Adrenal gland (tissue), 9 donors: ENCODE measurements at regions not wholly inside any gene's neighbourhood (a gene's known extent, or its start where the extent isn't known, plus 50 kb on each side); places are given as distances from the start of the nearest gene placed in this dataset.

Experiments used
- DNase-seq, 7 donors: peaks; one replicate each; pipeline ENCODE4 v3.0.0-alpha.2; 2019 to 2020
- H3K27ac ChIP-seq, 5 donors: fragments of 200-600 bp; sonication (generic) in 4 of 5; 1 replicate in 3 of 5; 2 replicates in 2 of 5; pipeline versions ENCODE4 v1.5.1 to v1.8.0; 2016 to 2020; ENCODE audit warnings: mild to moderate bottlenecking in 1 of 5
- H3K27me3 ChIP-seq: fragments of 200-600 bp; 2 replicates; pipeline ENCODE4 v1.8.0; 2021
- H3K36me3 ChIP-seq, 2 donors: fragments of 200-600 bp; replicated peaks in 1 of 2; 1 replicate in 1 of 2; 2 replicates in 1 of 2; pipeline versions ENCODE4 v1.5.1 to v1.8.0; 2018 to 2022
- H3K4me1 ChIP-seq, 2 donors: fragments of 200-600 bp; replicated peaks in 1 of 2; 1 replicate in 1 of 2; 2 replicates in 1 of 2; pipeline versions ENCODE4 v1.5.1 to v1.8.0; 2018 to 2021
- H3K4me3 ChIP-seq, 4 donors: fragments of 200-600 bp; sonication (generic) in 3 of 4; one replicate each; pipeline ENCODE4 v1.5.1; 2016 to 2018
- H3K9me3 ChIP-seq, 3 donors: fragments of 200-600 bp; sonication (generic) in 1 of 3; replicated peaks in 1 of 3; 1 replicate in 2 of 3; 2 replicates in 1 of 3; pipeline versions ENCODE4 v1.5.1 to v1.8.0; 2016 to 2021
- CTCF ChIP-seq, 6 experiments: fragments of 450-650 bp in 4 of 6; fragments of 200-600 bp in 2 of 6; sonication (generic) in 1 of 6; IDR thresholded peaks; 1 replicate in 5 of 6; 2 replicates in 1 of 6; pipeline versions ENCODE4 v1.5.1 to v1.8.0; 2016 to 2021; ENCODE audit warnings: antibody characterized with exemption in 6 of 6, mild to moderate bottlenecking in 2 of 6, moderate library complexity in 1 of 6
- POLR2A ChIP-seq, 2 donors: fragments of 450-650 bp; IDR thresholded peaks; one replicate each; pipeline ENCODE4 v1.6.1; 2017; ENCODE audit warnings: antibody characterized with exemption in 2 of 2, mild to moderate bottlenecking in 2 of 2, moderate library complexity in 1 of 2
- WGBS, 4 donors: extraction: QIAGEN DNeasy Blood & Tissue Kit in 2 of 4; methylation state at CpG; one replicate each; pipeline versions ENCODE4 v1.1.5 to v1.1.7; 2013 to 2017; 5-methylcytosine and 5-hydroxymethylcytosine counted together
- intact Hi-C, 2 donors: fragments of 100-400 bp; cut with DNase I; formaldehyde crosslinking; loops; one replicate each; pipeline versions ENCODE4 v1.14.1 to v1.15.0; 2022 to 2023
- donor health status: healthy with polysubstance abuse.
- donor health status: Bipolar disorder and iron deficiency.
- donor health status: DM: yes; HTN: yes; CAD: no.
- donor health status: DM: no; HTN: no; CAD: no.
- donor health status: DM: no; HTN: no; CAD: no.

- Histone ChIP-seq H3K4me3 (no peak overlapping the region), H3K27me3 (no peaks in the 10 kb centered on the region), H3K9me3 (no peaks in the 10 kb centered on the region), H3K27ac (no peak overlapping the region), H3K36me3 (no peaks in the 10 kb centered on the region), H3K4me1 (no peaks in the 10 kb centered on the region)
- intact Hi-C loops: no loop called here
- TF ChIP-seq POLR2A (IDR thresholded peaks at IDR 0.05) (no peak), CTCF (IDR thresholded peaks at IDR 0.05) (no peak)
- no peak for DNase-seq
- WGBS, 4 donors: 0 to 18% methylated on average over 1 of the region's 1 CpG; no CpG with 5 or more reads in 2 of the 4 donors
Measured at GRCh38 chrY:9016916-9017315, 320.3 kb upstream of the TSPY4 start.

- 36% methylated on average over 1 of the region's 1 CpG; no CpG with 5 or more reads in 3 of the 4 donors for WGBS, 4 donors
- intact Hi-C loops: no loop called here
- TF ChIP-seq POLR2A (IDR thresholded peaks at IDR 0.05) (no peak), CTCF (IDR thresholded peaks at IDR 0.05) (no peak)
- no peak overlapping the region for H3K27ac ChIP-seq
- no peak overlapping the region for H3K4me3 ChIP-seq
- no peaks in the 10 kb centered on the region for H3K36me3 ChIP-seq
- no peaks in the 10 kb centered on the region for H3K27me3 ChIP-seq
- no peaks in the 10 kb centered on the region for H3K9me3 ChIP-seq
- no peaks in the 10 kb centered on the region for H3K4me1 ChIP-seq
- DNase-seq: no peak
Measured at GRCh38 chrY:9018401-9018800, 318.9 kb upstream of the TSPY4 start.

GRCh38 chrY:9027729-9028375, 309.4 kb upstream of the TSPY4 start:
- intact Hi-C loops: no loop called here
- WGBS, 4 donors: 68 to 85% methylated on average over 6 to 9 of the region's 9 CpGs; no CpG with 5 or more reads in 2 of the 4 donors
- no peak for TF ChIP-seq POLR2A (IDR thresholded peaks at IDR 0.05)
- no peak for TF ChIP-seq CTCF (IDR thresholded peaks at IDR 0.05)
- no peaks in the 10 kb centered on the region for H3K9me3 ChIP-seq
- no peaks in the 10 kb centered on the region for H3K36me3 ChIP-seq
- DNase-seq: no peak
- no peak overlapping the region for H3K4me3 ChIP-seq
- no peaks in the 10 kb centered on the region for H3K27me3 ChIP-seq
- H3K27ac ChIP-seq: no peak overlapping the region
- no peaks in the 10 kb centered on the region for H3K4me1 ChIP-seq

GRCh38 chrY:9029929-9030328, 307.3 kb upstream of the TSPY4 start:
- H3K27me3 ChIP-seq: no peaks in the 10 kb centered on the region
- H3K4me3 ChIP-seq: no peak overlapping the region
- intact Hi-C loops: no loop called here
- 63% methylated on average over 1 of the region's 1 CpG; no CpG with 5 or more reads in 2 of the 4 donors for WGBS, 4 donors
- H3K27ac ChIP-seq: no peak overlapping the region
- no peak for TF ChIP-seq POLR2A (IDR thresholded peaks at IDR 0.05)
- no peak for TF ChIP-seq CTCF (IDR thresholded peaks at IDR 0.05)
- DNase-seq: no peak
- no peaks in the 10 kb centered on the region for H3K9me3 ChIP-seq
- H3K36me3 ChIP-seq: no peaks in the 10 kb centered on the region
- no peaks in the 10 kb centered on the region for H3K4me1 ChIP-seq
